IMR-90 (cell line): ENCODE measurements at regions not wholly inside any gene's neighbourhood (a gene's known extent, or its start where the extent isn't known, plus 50 kb on each side); places are given as distances from the start of the nearest gene placed in this dataset.
A peak's percentile ranks its signal among the peaks of the same experiment; 100 is the strongest.

Experiments
- ATAC-seq: fragments of 200-7000 bp; cut with Tn5 transposase; 2 replicates; pipeline ENCODE4 v1.9.1; 2020; ENCODE audit warnings: low read depth, mild to moderate bottlenecking, moderate library complexity
- BruUV-seq: library from RNA; stranded (reverse); fragments of 400-500 nt; replicated peaks from 2 replicates; lab custom pipeline; 2021; lab: Mats Ljungman, UMichigan
- CTCF ChIA-PET: fragments of 300-600 bp; formaldehyde crosslinking; extraction: SDS; loops from one replicate; lab custom pipeline; 2021; ENCODE audit warnings: antibody characterized with exemption; lab: Yijun Ruan, JAX
- POLR2A ChIA-PET: fragments of 300-600 bp; sonication (Branson Sonifier 250); formaldehyde crosslinking; loops from one replicate; lab custom pipeline; 2022; ENCODE audit warnings: antibody characterized with exemption; ENCODE audit not compliant: unreplicated experiment; lab: Charles Lee
- DNase-seq: peaks from one replicate; pipeline ENCODE4 v3.0.0; 2013
- H2AFZ ChIP-seq: replicated peaks from 2 replicates; pipeline ENCODE3; 2013; ENCODE audit warnings: low read length, mild to moderate bottlenecking; ENCODE audit not compliant: poor library complexity
- H2AK5ac ChIP-seq: 2 replicates; pipeline ENCODE4 v1.6.1; 2013; ENCODE audit warnings: low read depth, low read length, inconsistent platforms
- H2AK9ac ChIP-seq: replicated peaks from 2 replicates; pipeline ENCODE3; 2013; ENCODE audit warnings: mild to moderate bottlenecking, low read depth, low read length, moderate library complexity; ENCODE audit not compliant: poor library complexity
- H2BK120ac ChIP-seq: 2 replicates; pipeline ENCODE4 v1.6.1; 2013; ENCODE audit warnings: low read depth, low read length, inconsistent platforms
- H2BK15ac ChIP-seq: 3 replicates; pipeline ENCODE4 v1.6.1; 2013; ENCODE audit warnings: low read depth, low read length, inconsistent platforms
- H2BK20ac ChIP-seq: 2 replicates; pipeline ENCODE4 v1.6.1; 2013; ENCODE audit warnings: low read depth, mild to moderate bottlenecking, inconsistent platforms, low read length, moderate library complexity
- H2BK5ac ChIP-seq: 2 replicates; pipeline ENCODE4 v1.6.1; 2013; ENCODE audit warnings: mild to moderate bottlenecking, low read depth, low read length, inconsistent platforms; ENCODE audit not compliant: poor library complexity, severe bottlenecking
- H3K14ac ChIP-seq: replicated peaks from 2 replicates; pipeline ENCODE4 v1.6.1; 2013; ENCODE audit warnings: low read depth, low read length, inconsistent platforms
- H3K18ac ChIP-seq: 2 replicates; pipeline ENCODE4 v1.6.1; 2013; ENCODE audit warnings: low read depth, low read length, control low read depth
- H3K23ac ChIP-seq: 2 replicates; pipeline ENCODE4 v1.6.1; 2013; ENCODE audit warnings: low read depth, low read length, inconsistent platforms
- H3K27ac ChIP-seq: 2 replicates; pipeline ENCODE4 v1.5.1; 2013; ENCODE audit warnings: mild to moderate bottlenecking, control low read depth, low read length; ENCODE audit not compliant: insufficient read depth
- H3K27me3 ChIP-seq: 2 replicates; pipeline ENCODE4 v1.6.1; 2013; ENCODE audit warnings: low read length; ENCODE audit not compliant: control insufficient read depth, insufficient read depth
- H3K36me3 ChIP-seq: 2 replicates; pipeline ENCODE4 v1.6.1; 2013; ENCODE audit warnings: low read length, mixed read lengths; ENCODE audit not compliant: control insufficient read depth, insufficient read depth
- H3K4ac ChIP-seq: 2 replicates; pipeline ENCODE4 v1.6.1; 2013; ENCODE audit warnings: low read depth, low read length, inconsistent platforms
- H3K4me1 ChIP-seq: 2 replicates; pipeline ENCODE4 v1.6.1; 2013; ENCODE audit warnings: low read length, mixed read lengths; ENCODE audit not compliant: control insufficient read depth, insufficient read depth
- H3K4me2 ChIP-seq: 2 replicates; pipeline ENCODE4 v1.6.1; 2013; ENCODE audit warnings: low read depth, mild to moderate bottlenecking, control low read depth, low read length, moderate library complexity
- H3K4me3 ChIP-seq: 2 replicates; pipeline ENCODE4 v1.5.1; 2013; ENCODE audit warnings: low read depth, mild to moderate bottlenecking, control low read depth, low read length, moderate library complexity; ENCODE audit not compliant: insufficient read depth
- H3K56ac ChIP-seq: 2 replicates; pipeline ENCODE4 v1.6.1; 2013; ENCODE audit warnings: low read length, inconsistent platforms; ENCODE audit not compliant: insufficient read depth; ENCODE audit errors: extremely low read depth
- H3K79me1 ChIP-seq, 2 experiments: 2 replicates each; pipeline ENCODE4 v1.6.1; 2013; ENCODE audit warnings: low read length in 2 of 2, inconsistent platforms in 1 of 2, low read depth in 1 of 2
- H3K9ac ChIP-seq: 2 replicates; pipeline ENCODE4 v1.6.1; 2013; ENCODE audit warnings: low read depth, low read length, control low read depth
- H3K9me1 ChIP-seq: 2 replicates; pipeline ENCODE4 v1.6.1; 2013; ENCODE audit warnings: low read length, inconsistent platforms; ENCODE audit not compliant: insufficient read depth
- H3K9me3 ChIP-seq: 2 replicates; pipeline ENCODE4 v1.6.1; 2013; ENCODE audit warnings: low read length; ENCODE audit not compliant: control insufficient read depth, insufficient read depth
- H4K20me1 ChIP-seq: 2 replicates; pipeline ENCODE4 v1.6.1; 2013; ENCODE audit warnings: low read length, inconsistent platforms; ENCODE audit not compliant: insufficient read depth
- H4K5ac ChIP-seq: 2 replicates; pipeline ENCODE4 v1.6.1; 2013; ENCODE audit warnings: mild to moderate bottlenecking, low read depth, low read length, control low read depth
- H4K8ac ChIP-seq, 2 experiments: 2 replicates each; pipeline ENCODE4 v1.6.1; 2013; ENCODE audit warnings: low read depth in 2 of 2, low read length in 2 of 2, control low read depth in 1 of 2, inconsistent platforms in 1 of 2
- H4K91ac ChIP-seq: 2 replicates; pipeline ENCODE4 v1.6.1; 2013; ENCODE audit warnings: low read depth, low read length, inconsistent platforms; ENCODE audit not compliant: insufficient read depth
- BHLHE40 ChIP-seq: fragments of 150-350 bp; IDR thresholded peaks from 2 replicates; pipeline ENCODE4 v1.6.1; 2016; ENCODE audit warnings: mild to moderate bottlenecking, low read depth, low read length
- CEBPB ChIP-seq: IDR thresholded peaks from 2 replicates; pipeline ENCODE4 v1.6.1; 2012; ENCODE audit warnings: low read depth, low read length, improper control_type of control experiment
- FOS ChIP-seq: fragments of 150-350 bp; IDR thresholded peaks from 2 replicates; pipeline ENCODE4 v1.6.1; 2016; ENCODE audit warnings: low read depth, low read length
- POLR2A ChIP-seq: IDR thresholded peaks from 2 replicates; pipeline ENCODE4 v1.6.1; 2012; ENCODE audit warnings: mild to moderate bottlenecking, low read depth, low read length
- RCOR1 ChIP-seq: IDR thresholded peaks from 2 replicates; pipeline ENCODE4 v1.6.1; 2012; ENCODE audit warnings: mild to moderate bottlenecking, low read length, improper control_type of control experiment; ENCODE audit not compliant: insufficient replicate concordance
- SMC3 ChIP-seq: fragments of 150-350 bp; IDR thresholded peaks from 2 replicates; pipeline ENCODE4 v1.6.1; 2016; ENCODE audit warnings: low read depth, mild to moderate bottlenecking, antibody characterized with exemption, low read length, moderate library complexity
- WGBS, 2 experiments: methylation state at CpG; one replicate each; pipeline versions ENCODE4 v1.1.5 to v1.1.7; 2013; ENCODE audit warnings: missing lambda C conversion rate in 2 of 2; ENCODE audit not compliant: insufficient read length in 1 of 2; ENCODE audit errors: extremely low coverage in 2 of 2; 5-methylcytosine and 5-hydroxymethylcytosine counted together
- dilution Hi-C: fragments of 300-500 bp; cut with HindIII; formaldehyde crosslinking; loops from one replicate; pipeline ENCODE4 v1.14.3; 2018; ENCODE audit warnings: low sequenced_read_pairs; ENCODE audit not compliant: unreplicated experiment
- in situ Hi-C: fragments of 300-500 bp; cut with MboI; formaldehyde crosslinking; loops from 3 replicates; pipeline ENCODE4 v1.14.3; 2019; ENCODE audit warnings: low sequenced_read_pairs, inconsistent platforms, mixed read lengths
- intact Hi-C: fragments of 100-400 bp; cut with micrococcal nuclease; formaldehyde crosslinking; loops from 2 replicates; pipeline ENCODE4 v1.10.0; 2022
- TF ChIP-seq, protein P1 (sequence below): conservative IDR thresholded peaks from 2 replicates; pipeline ENCODE4 v1.5.1; 2012; ENCODE audit warnings: mild to moderate bottlenecking, low read depth, low read length, improper control_type of control experiment

- Histone ChIP-seq H2AK9ac (no peak overlapping the region), H3K56ac (no peak overlapping the region), H3K9me3 (no peaks in the 10 kb centered on the region; the same call in 1 of the 2 replicates), H3K4ac (peak overlapping the region; percentile 93), H3K27me3 (no peaks in the 10 kb centered on the region; the same call in 1 of the 2 replicates), H3K4me2 (peak overlapping the region; percentile 30; the same call in 1 of the 2 replicates), H4K5ac (peak overlapping the region; percentile 91), H3K36me3 (no peaks in the 10 kb centered on the region), H2BK5ac (peak overlapping the region; percentile 35), H2BK20ac (peak overlapping the region; percentile 96), H3K4me1 (peaks cover 4% of the 10 kb centered on the region), H2AK5ac (peak overlapping the region; percentile 84), H4K8ac (peak overlapping the region; percentile 48 to 93; a peak in 3 of 4 replicates), H3K27ac (peak overlapping the region; percentile 81), H2BK120ac (peak overlapping the region; percentile 95), H4K91ac (peak overlapping the region; percentile 60), H2AFZ (peak overlapping the region; percentile 81), H3K9ac (peak overlapping the region; percentile 59; the same call in 1 of the 2 replicates), H3K18ac (peak overlapping the region; percentile 85), H2BK15ac (0 out of 3 replicates have a peak overlapping the region, but pooled peaks have one; percentile 31), H3K14ac (peak overlapping the region; percentile 75; the same call in 1 of the 2 replicates), H3K23ac (peak overlapping the region; percentile 28; the same call in 1 of the 2 replicates), H4K20me1 (no peaks in the 10 kb centered on the region), H3K4me3 (no peak overlapping the region), H3K79me1 (no peaks in the 10 kb centered on the region), H3K9me1 (0 out of 2 replicates have a peak, but pooled peaks cover 2% of the 10 kb centered on the region)
- POLR2A ChIA-PET: interaction anchor here (0.6 kb wide), 1 partner anchor 45 kb away, joined by 3 read pairs; no protein-coding TSS in a partner anchor
- dilution Hi-C loops (no loop called here), in situ Hi-C loops (no loop called here), intact Hi-C loops (no loop called here)
- CTCF ChIA-PET: no interaction called here
- peak; percentile 96 for ATAC-seq
- TF ChIP-seq RCOR1: no peak
- TF ChIP-seq CEBPB: peak; percentile 96
- peak; percentile 78 for TF ChIP-seq BHLHE40
- TF ChIP-seq POLR2A: no peak
- 0 out of 2 replicates have a peak, but pooled peaks have one; percentile 36 for TF ChIP-seq FOS
- TF ChIP-seq SMC3: no peak
- TF ChIP-seq, protein P1, sequence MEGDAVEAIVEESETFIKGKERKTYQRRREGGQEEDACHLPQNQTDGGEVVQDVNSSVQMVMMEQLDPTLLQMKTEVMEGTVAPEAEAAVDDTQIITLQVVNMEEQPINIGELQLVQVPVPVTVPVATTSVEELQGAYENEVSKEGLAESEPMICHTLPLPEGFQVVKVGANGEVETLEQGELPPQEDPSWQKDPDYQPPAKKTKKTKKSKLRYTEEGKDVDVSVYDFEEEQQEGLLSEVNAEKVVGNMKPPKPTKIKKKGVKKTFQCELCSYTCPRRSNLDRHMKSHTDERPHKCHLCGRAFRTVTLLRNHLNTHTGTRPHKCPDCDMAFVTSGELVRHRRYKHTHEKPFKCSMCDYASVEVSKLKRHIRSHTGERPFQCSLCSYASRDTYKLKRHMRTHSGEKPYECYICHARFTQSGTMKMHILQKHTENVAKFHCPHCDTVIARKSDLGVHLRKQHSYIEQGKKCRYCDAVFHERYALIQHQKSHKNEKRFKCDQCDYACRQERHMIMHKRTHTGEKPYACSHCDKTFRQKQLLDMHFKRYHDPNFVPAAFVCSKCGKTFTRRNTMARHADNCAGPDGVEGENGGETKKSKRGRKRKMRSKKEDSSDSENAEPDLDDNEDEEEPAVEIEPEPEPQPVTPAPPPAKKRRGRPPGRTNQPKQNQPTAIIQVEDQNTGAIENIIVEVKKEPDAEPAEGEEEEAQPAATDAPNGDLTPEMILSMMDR: no peak
- WGBS, 2 experiments: 16% methylated on average over 2 of the region's 5 CpGs; no CpG with 5 or more reads in 1 of the 2 experiments
- peak; percentile 95 for DNase-seq
- BruUV-seq: no TSS peak
Observed at GRCh38 chr6:1190366-1190765, 121.5 kb upstream of the FOXQ1 start.
